ENCODE measurements at regions not wholly inside any gene's neighbourhood (a gene's known extent, or its start where the extent isn't known, plus 50 kb on each side); places are given as distances from the start of the nearest gene placed in this dataset.

DNA sequence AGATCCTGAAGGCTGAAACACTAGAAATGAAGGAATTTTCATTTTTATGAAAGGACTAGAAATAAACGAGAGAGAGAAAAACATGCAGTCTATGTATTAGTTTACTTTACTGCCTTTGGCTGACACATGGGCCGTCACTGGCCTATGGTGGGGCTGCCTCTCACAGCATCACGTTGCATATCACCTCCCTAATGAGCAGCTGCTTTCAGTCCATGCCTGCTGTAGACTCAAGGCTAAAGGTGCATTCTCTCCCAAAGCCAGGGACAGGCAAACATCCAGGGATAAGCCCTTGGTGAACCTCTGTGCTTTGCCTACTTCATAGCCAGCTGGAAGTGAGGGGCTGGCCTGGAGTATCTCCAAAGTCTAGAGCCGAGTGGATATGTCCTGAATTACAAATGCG, 359.4 kb downstream of the GPAM start:
- TF ChIP-seq, protein P1, sequence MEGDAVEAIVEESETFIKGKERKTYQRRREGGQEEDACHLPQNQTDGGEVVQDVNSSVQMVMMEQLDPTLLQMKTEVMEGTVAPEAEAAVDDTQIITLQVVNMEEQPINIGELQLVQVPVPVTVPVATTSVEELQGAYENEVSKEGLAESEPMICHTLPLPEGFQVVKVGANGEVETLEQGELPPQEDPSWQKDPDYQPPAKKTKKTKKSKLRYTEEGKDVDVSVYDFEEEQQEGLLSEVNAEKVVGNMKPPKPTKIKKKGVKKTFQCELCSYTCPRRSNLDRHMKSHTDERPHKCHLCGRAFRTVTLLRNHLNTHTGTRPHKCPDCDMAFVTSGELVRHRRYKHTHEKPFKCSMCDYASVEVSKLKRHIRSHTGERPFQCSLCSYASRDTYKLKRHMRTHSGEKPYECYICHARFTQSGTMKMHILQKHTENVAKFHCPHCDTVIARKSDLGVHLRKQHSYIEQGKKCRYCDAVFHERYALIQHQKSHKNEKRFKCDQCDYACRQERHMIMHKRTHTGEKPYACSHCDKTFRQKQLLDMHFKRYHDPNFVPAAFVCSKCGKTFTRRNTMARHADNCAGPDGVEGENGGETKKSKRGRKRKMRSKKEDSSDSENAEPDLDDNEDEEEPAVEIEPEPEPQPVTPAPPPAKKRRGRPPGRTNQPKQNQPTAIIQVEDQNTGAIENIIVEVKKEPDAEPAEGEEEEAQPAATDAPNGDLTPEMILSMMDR (IDR thresholded peaks at IDR 0.05), result no peak
- TF ChIP-seq POLR2AphosphoS5 (IDR thresholded peaks at IDR 0.05) (no peak), EP300 (IDR thresholded peaks at IDR 0.05) (no peak), POLR2A (IDR thresholded peaks at IDR 0.05) (no peak)

All from sigmoid colon (tissue), 4 donors.